Keratinocyte (primary cell): ENCODE measurements at regions not wholly inside any gene's neighbourhood (a gene's known extent, or its start where the extent isn't known, plus 50 kb on each side); places are given as distances from the start of the nearest gene placed in this dataset.

Experiments
- DNase-seq: peaks from one replicate; pipeline ENCODE4 v3.0.0-alpha.2; 2011; ENCODE audit warnings: low read depth, missing footprints, low spot score
- FAIRE-seq: peaks from 2 replicates; lab custom pipeline; 2011; peaks lifted over from hg19 to GRCh38; lab: Jason Lieb, UNC
- H2AFZ ChIP-seq: 2 replicates; pipeline ENCODE4 v1.6.0; 2012; ENCODE audit warnings: low read length, control low read depth, inconsistent platforms; ENCODE audit not compliant: control insufficient read depth
- H3K27ac ChIP-seq: 2 replicates; pipeline ENCODE4 v1.5.1; 2011; ENCODE audit warnings: low read length; ENCODE audit not compliant: control insufficient read depth, insufficient read depth
- H3K27me3 ChIP-seq: 3 replicates; pipeline ENCODE4 v1.6.0; 2011; ENCODE audit warnings: low read length; ENCODE audit not compliant: control insufficient read depth, insufficient read depth; ENCODE audit errors: extremely low read depth
- H3K36me3 ChIP-seq, 2 experiments: 2 replicates in 1 of 2; 3 replicates in 1 of 2; pipeline ENCODE4 v1.5.1; 2011; ENCODE audit warnings: low read length in 2 of 2, mild to moderate bottlenecking in 1 of 2; ENCODE audit not compliant: control insufficient read depth in 2 of 2, insufficient read depth in 2 of 2; ENCODE audit errors: extremely low read depth in 1 of 2
- H3K4me1 ChIP-seq: 3 replicates; pipeline ENCODE4 v1.5.1; 2011; ENCODE audit warnings: low read length; ENCODE audit not compliant: control insufficient read depth, insufficient read depth; ENCODE audit errors: extremely low read depth
- H3K4me2 ChIP-seq: 3 replicates; pipeline ENCODE4 v1.6.0; 2011; ENCODE audit warnings: low read depth, low read length; ENCODE audit not compliant: control insufficient read depth, insufficient read depth; ENCODE audit errors: extremely low read depth
- H3K4me3 ChIP-seq, 3 experiments: fragments of 200-600 bp in 1 of 3; sonication (generic) in 1 of 3; 2 replicates in 2 of 3; 3 replicates in 1 of 3; pipeline ENCODE4 v1.5.1; 2011 to 2016; ENCODE audit warnings: low read length in 3 of 3, mild to moderate bottlenecking in 3 of 3, control low read depth in 2 of 3, inconsistent platforms in 1 of 3, low read depth in 1 of 3, mixed read lengths in 1 of 3, mixed run types in 1 of 3, moderate library complexity in 1 of 3; ENCODE audit not compliant: control insufficient read depth in 2 of 3, insufficient read depth in 2 of 3; ENCODE audit errors: extremely low read depth in 1 of 3
- H3K79me2 ChIP-seq: 2 replicates; pipeline ENCODE4 v1.6.0; 2012; ENCODE audit warnings: low read length; ENCODE audit not compliant: control insufficient read depth, insufficient read depth
- H3K9ac ChIP-seq: 3 replicates; pipeline ENCODE4 v1.6.0; 2011; ENCODE audit warnings: low read length; ENCODE audit not compliant: control insufficient read depth, insufficient read depth; ENCODE audit errors: extremely low read depth
- H3K9me1 ChIP-seq: 3 replicates; pipeline ENCODE4 v1.6.0; 2011; ENCODE audit warnings: low read length; ENCODE audit not compliant: control insufficient read depth, insufficient read depth; ENCODE audit errors: extremely low read depth
- H3K9me3 ChIP-seq: 2 replicates; pipeline ENCODE4 v1.5.1; 2012; ENCODE audit warnings: low read depth, low read length; ENCODE audit not compliant: control insufficient read depth
- H4K20me1 ChIP-seq: 3 replicates; pipeline ENCODE4 v1.6.0; 2011; ENCODE audit warnings: low read length; ENCODE audit not compliant: control insufficient read depth, insufficient read depth; ENCODE audit errors: extremely low read depth
- EZH2 ChIP-seq: IDR thresholded peaks from one replicate; pipeline ENCODE4 v1.6.1; 2012; ENCODE audit warnings: inconsistent platforms, mild to moderate bottlenecking, low read length, moderate library complexity
- dilution Hi-C: fragments of 300-500 bp; cut with MboI; formaldehyde crosslinking; loops from one replicate; pipeline ENCODE4 v1.7.0; 2020; ENCODE audit warnings: low sequenced_read_pairs; ENCODE audit not compliant: extremely low pct_ligation_motif_present
- TF ChIP-seq, protein P1 (sequence below), 3 experiments: IDR thresholded peaks in 1 of 3; conservative IDR thresholded peaks in 1 of 3; optimal IDR thresholded peaks in 1 of 3; 2 replicates in 2 of 3; 3 replicates in 1 of 3; pipeline versions ENCODE3 to v1.5.1; 2011; ENCODE audit warnings: low read length in 3 of 3, mild to moderate bottlenecking in 3 of 3, moderate library complexity in 2 of 3, control low read depth in 1 of 3, inconsistent platforms in 1 of 3; ENCODE audit not compliant: insufficient read depth in 2 of 3; ENCODE audit errors: extremely low read depth in 1 of 3

DNA sequence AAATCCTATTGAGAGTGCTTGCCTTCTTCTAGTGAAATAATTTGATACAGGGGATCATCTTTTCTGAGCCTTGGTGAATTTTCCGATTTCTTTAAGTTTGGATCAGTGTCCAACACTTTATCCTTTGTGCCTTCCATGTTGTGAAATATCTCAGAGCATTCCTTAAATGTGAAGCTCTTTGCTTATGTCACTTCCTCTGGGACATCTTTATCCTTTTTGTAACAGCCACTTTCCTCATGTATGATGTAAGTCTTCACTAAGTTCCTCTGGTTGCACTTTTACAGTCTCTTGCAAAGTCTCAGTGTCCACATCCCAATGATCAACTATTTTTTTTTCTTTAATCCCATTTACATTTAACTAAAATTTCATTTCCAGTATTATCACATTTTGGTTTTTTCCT is 254.2 kb downstream of the EN1 start:
- Histone ChIP-seq H2AFZ (no peak overlapping the region), H3K79me2 (no peaks in the 10 kb centered on the region), H3K4me2 (no peak overlapping the region), H3K4me1 (no peaks in the 10 kb centered on the region), H3K27ac (no peak overlapping the region), H4K20me1 (no peaks in the 10 kb centered on the region), H3K9me1 (no peaks in the 10 kb centered on the region), H3K27me3 (no peaks in the 10 kb centered on the region), H3K9ac (no peak overlapping the region), H3K4me3 (no peak overlapping the region), H3K36me3 (no peaks in the 10 kb centered on the region), H3K9me3 (no peaks in the 10 kb centered on the region)
- DNase-seq (no peak), FAIRE-seq (no peak)
- dilution Hi-C loops, result no loop called here
- TF ChIP-seq, protein P1, sequence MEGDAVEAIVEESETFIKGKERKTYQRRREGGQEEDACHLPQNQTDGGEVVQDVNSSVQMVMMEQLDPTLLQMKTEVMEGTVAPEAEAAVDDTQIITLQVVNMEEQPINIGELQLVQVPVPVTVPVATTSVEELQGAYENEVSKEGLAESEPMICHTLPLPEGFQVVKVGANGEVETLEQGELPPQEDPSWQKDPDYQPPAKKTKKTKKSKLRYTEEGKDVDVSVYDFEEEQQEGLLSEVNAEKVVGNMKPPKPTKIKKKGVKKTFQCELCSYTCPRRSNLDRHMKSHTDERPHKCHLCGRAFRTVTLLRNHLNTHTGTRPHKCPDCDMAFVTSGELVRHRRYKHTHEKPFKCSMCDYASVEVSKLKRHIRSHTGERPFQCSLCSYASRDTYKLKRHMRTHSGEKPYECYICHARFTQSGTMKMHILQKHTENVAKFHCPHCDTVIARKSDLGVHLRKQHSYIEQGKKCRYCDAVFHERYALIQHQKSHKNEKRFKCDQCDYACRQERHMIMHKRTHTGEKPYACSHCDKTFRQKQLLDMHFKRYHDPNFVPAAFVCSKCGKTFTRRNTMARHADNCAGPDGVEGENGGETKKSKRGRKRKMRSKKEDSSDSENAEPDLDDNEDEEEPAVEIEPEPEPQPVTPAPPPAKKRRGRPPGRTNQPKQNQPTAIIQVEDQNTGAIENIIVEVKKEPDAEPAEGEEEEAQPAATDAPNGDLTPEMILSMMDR (optimal IDR thresholded peaks at IDR 0.05 in 1 of 3, IDR thresholded peaks at IDR 0.05 in 1 of 3, conservative IDR thresholded peaks at IDR 0.05 in 1 of 3; ENCODE audit: extremely low read depth in 1 of 3, insufficient read depth in 2 of 3, low read length in 3 of 3), result no peak
- no peak for TF ChIP-seq EZH2

DNA sequence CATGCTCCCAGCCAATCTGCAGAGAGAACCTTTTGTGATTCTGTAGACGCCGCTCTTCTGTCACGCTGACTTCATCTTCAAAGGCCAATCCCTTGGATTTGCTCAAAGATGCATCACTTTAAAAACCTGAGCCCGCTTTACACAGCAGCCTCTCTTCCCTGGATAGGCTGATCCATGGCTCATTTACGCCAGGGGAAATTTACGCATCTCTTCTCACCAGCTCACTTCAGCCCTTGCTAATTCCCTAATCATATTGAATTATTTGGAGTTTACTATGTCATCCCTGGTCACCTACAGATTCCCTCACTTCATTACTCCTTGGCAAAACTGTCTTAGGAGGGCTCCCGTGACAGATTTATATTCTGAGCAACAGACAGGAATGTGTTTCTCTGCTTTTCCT is 256.2 kb downstream of the EN1 start:
- no peak overlapping the region for H3K4me3 ChIP-seq
- no peak overlapping the region for H2AFZ ChIP-seq
- no peak overlapping the region for H3K4me2 ChIP-seq
- no peaks in the 10 kb centered on the region for H3K9me1 ChIP-seq
- H3K36me3 ChIP-seq, result no peaks in the 10 kb centered on the region
- dilution Hi-C loops, result no loop called here
- H3K79me2 ChIP-seq, result no peaks in the 10 kb centered on the region
- TF ChIP-seq, protein P1 (optimal IDR thresholded peaks at IDR 0.05 in 1 of 3, IDR thresholded peaks at IDR 0.05 in 1 of 3, conservative IDR thresholded peaks at IDR 0.05 in 1 of 3; ENCODE audit: extremely low read depth in 1 of 3, insufficient read depth in 2 of 3, low read length in 3 of 3), result no peak
- no peak for TF ChIP-seq EZH2
- H3K27ac ChIP-seq, result no peak overlapping the region
- no peaks in the 10 kb centered on the region for H3K4me1 ChIP-seq
- H3K9me3 ChIP-seq, result no peaks in the 10 kb centered on the region
- DNase-seq (no peak), FAIRE-seq (no peak)
- H4K20me1 ChIP-seq, result no peaks in the 10 kb centered on the region
- H3K9ac ChIP-seq, result no peak overlapping the region
- no peaks in the 10 kb centered on the region for H3K27me3 ChIP-seq
